ENCODE measurements at regions not wholly inside any gene's neighbourhood (a gene's known extent, or its start where the extent isn't known, plus 50 kb on each side); places are given as distances from the start of the nearest gene placed in this dataset.
"Not testable (repeated sequence)": the region's sequence is repeated elsewhere in the genome, so short reads cannot be mapped to it uniquely, and the experiment has no call there.

- Histone ChIP-seq H3K36me3 (replicated peaks) (no peaks in the 10 kb centered on the region), H3K27ac (no peak overlapping the region), H3K4me3 (ENCODE audit: low read depth, low read length) (no peak overlapping the region), H3K27me3 (replicated peaks) (no peaks in the 10 kb centered on the region)
- in situ Hi-C loops (cut with HindIII; ENCODE audit: low pct_ligation_motif_present, low sequenced_read_pairs): no loop called here
- no peak for TF ChIP-seq CTCF (IDR thresholded peaks at IDR 0.05; ENCODE audit: low read depth, low read length, missing control alignments)
- no peak for DNase-seq
Observed at GRCh38 chr10:60473557-60473956, 83.9 kb upstream of the ANK3 start.

- no peaks in the 10 kb centered on the region for H3K36me3 ChIP-seq (replicated peaks)
- H3K4me3 ChIP-seq (ENCODE audit: low read depth, low read length): no peak overlapping the region
- no peak for TF ChIP-seq CTCF (IDR thresholded peaks at IDR 0.05; ENCODE audit: low read depth, low read length, missing control alignments)
- DNase-seq: no peak
- H3K27me3 ChIP-seq (replicated peaks): no peaks in the 10 kb centered on the region
- in situ Hi-C loops (cut with HindIII; ENCODE audit: low pct_ligation_motif_present, low sequenced_read_pairs): no loop called here
- no peak overlapping the region for H3K27ac ChIP-seq
Observed at GRCh38 chr10:60470091-60470490, 80.4 kb upstream of the ANK3 start.

DNA sequence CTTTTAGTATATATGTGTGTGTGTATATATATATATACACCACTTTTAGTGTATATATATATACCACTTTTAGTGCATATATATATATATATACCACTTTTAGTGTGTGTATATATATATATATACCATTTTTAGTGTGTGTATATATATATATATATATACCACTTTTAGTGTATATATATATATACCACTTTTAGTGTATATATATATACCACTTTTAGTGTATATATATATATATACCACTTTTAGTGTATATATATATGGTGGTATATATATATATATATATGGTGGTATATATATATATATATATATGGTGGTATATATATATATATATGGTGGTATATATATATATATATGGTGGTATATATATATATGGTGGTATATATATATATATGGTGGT lies 79.5 kb upstream of the ANK3 start:
- H3K27me3 ChIP-seq (replicated peaks); H3K4me3 ChIP-seq (ENCODE audit: low read depth, low read length); in situ Hi-C loops (cut with HindIII; ENCODE audit: low pct_ligation_motif_present, low sequenced_read_pairs); H3K27ac ChIP-seq; DNase-seq; H3K36me3 ChIP-seq (replicated peaks): not testable (repeated sequence)

- no peak for TF ChIP-seq CTCF (IDR thresholded peaks at IDR 0.05; ENCODE audit: low read depth, low read length, missing control alignments)
- Histone ChIP-seq H3K36me3 (replicated peaks) (no peaks in the 10 kb centered on the region), H3K27me3 (replicated peaks) (no peaks in the 10 kb centered on the region), H3K4me3 (ENCODE audit: low read depth, low read length) (no peak overlapping the region), H3K27ac (peak overlapping the region; percentile 36)
- in situ Hi-C loops (cut with HindIII; ENCODE audit: low pct_ligation_motif_present, low sequenced_read_pairs): no loop called here
- no peak for DNase-seq
Observed at GRCh38 chr10:60467202-60467546, 77.5 kb upstream of the ANK3 start.

DNA sequence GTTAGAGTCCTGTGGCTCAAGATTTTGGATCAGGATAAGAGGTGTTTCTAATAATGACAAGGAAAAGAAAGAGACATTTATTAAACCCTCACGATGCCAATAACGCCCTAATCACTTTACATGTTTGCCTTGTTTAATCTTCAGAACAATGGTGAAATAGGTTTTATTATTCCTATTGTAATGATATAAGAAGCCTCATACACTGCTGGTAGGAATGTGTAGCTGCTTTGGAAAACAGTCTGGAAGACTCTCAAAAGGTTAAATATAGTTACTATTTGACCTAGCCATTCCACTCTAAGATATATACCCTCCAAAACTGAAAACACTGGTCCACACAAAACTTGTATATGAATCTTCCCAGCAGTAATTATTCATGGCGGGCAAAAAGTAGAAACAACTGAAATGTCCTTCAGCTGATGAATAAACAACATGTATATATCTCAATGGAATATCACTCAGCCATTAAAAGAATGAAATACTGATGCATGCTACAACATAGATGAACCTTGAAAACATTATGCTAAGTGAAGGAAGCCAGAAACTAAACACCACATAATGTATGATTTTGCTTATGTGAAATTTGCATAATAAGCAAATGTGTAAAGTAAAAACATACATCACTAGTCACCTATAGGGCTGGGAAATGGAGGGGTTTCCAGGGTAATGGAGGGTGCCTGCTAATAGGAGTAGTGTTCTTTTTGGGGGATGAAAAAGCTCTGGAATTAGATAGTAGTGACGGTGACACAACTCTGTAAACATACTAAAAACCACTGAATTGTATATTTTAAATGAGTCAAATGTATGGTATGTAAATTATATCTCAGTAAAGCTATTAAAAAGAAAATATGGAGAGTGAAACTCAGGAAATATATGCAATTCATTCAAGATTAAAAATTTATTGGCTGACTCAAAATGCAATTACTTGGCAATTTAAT lies 76.9 kb upstream of the ANK3 start:
- Histone ChIP-seq H3K36me3 (replicated peaks) (no peaks in the 10 kb centered on the region), H3K4me3 (ENCODE audit: low read depth, low read length) (no peak overlapping the region), H3K27ac (peak overlapping the region; percentile 36), H3K27me3 (replicated peaks) (no peaks in the 10 kb centered on the region)
- no peak for DNase-seq
- peak; percentile 28 for TF ChIP-seq CTCF (IDR thresholded peaks at IDR 0.05; ENCODE audit: low read depth, low read length, missing control alignments)
- in situ Hi-C loops (cut with HindIII; ENCODE audit: low pct_ligation_motif_present, low sequenced_read_pairs): no loop called here

DNA sequence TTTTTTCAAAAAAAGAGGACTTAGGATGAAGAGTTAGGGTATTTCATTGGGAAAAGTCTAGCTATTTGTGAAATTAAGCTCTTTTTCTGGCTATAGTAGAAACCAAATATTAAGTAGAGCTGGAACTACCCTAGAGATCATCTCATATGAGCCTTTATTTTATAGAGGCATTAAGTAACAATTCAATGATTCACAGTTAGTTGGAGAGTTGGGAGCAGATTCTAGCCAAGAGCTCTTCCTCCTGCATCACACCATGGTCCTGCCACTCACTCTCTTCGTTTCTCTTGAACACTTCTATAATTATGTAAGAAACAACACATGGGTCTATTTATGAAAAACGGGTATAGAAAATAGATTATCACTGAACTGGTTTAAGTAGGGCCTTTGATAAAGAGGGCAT lies 76.1 kb upstream of the ANK3 start:
- no peak for TF ChIP-seq CTCF (IDR thresholded peaks at IDR 0.05; ENCODE audit: low read depth, low read length, missing control alignments)
- DNase-seq: peak; percentile 38

More for the DNA sequence above, 76.1 kb upstream of the ANK3 start:
- in situ Hi-C loops (cut with HindIII; ENCODE audit: low pct_ligation_motif_present, low sequenced_read_pairs): no loop called here
- Histone ChIP-seq H3K4me3 (ENCODE audit: low read depth, low read length) (no peak overlapping the region), H3K27me3 (replicated peaks) (no peaks in the 10 kb centered on the region), H3K36me3 (replicated peaks) (no peaks in the 10 kb centered on the region), H3K27ac (no peak overlapping the region)

Data from brain microvascular endothelial cell (primary cell).